ENCODE measurements at regions not wholly inside any gene's neighbourhood (a gene's known extent, or its start where the extent isn't known, plus 50 kb on each side); places are given as distances from the start of the nearest gene placed in this dataset.

GRCh38 chr15:94639701-94640100, 408.3 kb downstream of the MCTP2 start:
- H3K9me3 Mint-ChIP-seq (ENCODE audit: unreplicated experiment) = no peaks in the 10 kb centered on the region
- H3K36me3 Mint-ChIP-seq (ENCODE audit: insufficient read depth, unreplicated experiment) = no peaks in the 10 kb centered on the region
- no peak for TF ChIP-seq CTCF (IDR thresholded peaks at IDR 0.05; ENCODE audit: unreplicated experiment)
- ChIA-PET POLR2A (no interaction called here), CTCF (no interaction called here)
- H3K27me3 Mint-ChIP-seq (ENCODE audit: insufficient read depth, unreplicated experiment) = no peaks in the 10 kb centered on the region
- no peak overlapping the region for H3K27ac Mint-ChIP-seq (ENCODE audit: low read depth, unreplicated experiment)
- BruUV-seq (replicated peaks) = no TSS peak
- DNase-seq (ENCODE audit: unreplicated experiment) = no peak
- no peak overlapping the region for H3K4me3 Mint-ChIP-seq (ENCODE audit: unreplicated experiment)
- intact Hi-C loops (cut with micrococcal nuclease) = no loop called here
- H3K4me1 Mint-ChIP-seq (ENCODE audit: insufficient read depth, unreplicated experiment) = no peaks in the 10 kb centered on the region

- CTCF ChIA-PET = no interaction called here
- DNase-seq (ENCODE audit: unreplicated experiment) = no peak
- H3K4me3 Mint-ChIP-seq (ENCODE audit: unreplicated experiment) = no peak overlapping the region
- no peaks in the 10 kb centered on the region for H3K36me3 Mint-ChIP-seq (ENCODE audit: insufficient read depth, unreplicated experiment)
- no TSS peak for BruUV-seq (replicated peaks)
- intact Hi-C loops (cut with micrococcal nuclease) = no loop called here
- no peaks in the 10 kb centered on the region for H3K27me3 Mint-ChIP-seq (ENCODE audit: insufficient read depth, unreplicated experiment)
- H3K27ac Mint-ChIP-seq (ENCODE audit: low read depth, unreplicated experiment) = no peak overlapping the region
- H3K9me3 Mint-ChIP-seq (ENCODE audit: unreplicated experiment) = no peaks in the 10 kb centered on the region
- H3K4me1 Mint-ChIP-seq (ENCODE audit: insufficient read depth, unreplicated experiment) = no peaks in the 10 kb centered on the region
- no peak for TF ChIP-seq CTCF (IDR thresholded peaks at IDR 0.05; ENCODE audit: unreplicated experiment)
- POLR2A ChIA-PET = no interaction called here
Measured at GRCh38 chr15:94644433-94644832, 413.1 kb downstream of the MCTP2 start.

GRCh38 chr15:94653071-94653470, 421.7 kb downstream of the MCTP2 start:
- no peak overlapping the region for H3K4me3 Mint-ChIP-seq (ENCODE audit: unreplicated experiment)
- POLR2A ChIA-PET = no interaction called here
- DNase-seq (ENCODE audit: unreplicated experiment) = no peak
- TF ChIP-seq CTCF (IDR thresholded peaks at IDR 0.05; ENCODE audit: unreplicated experiment) = no peak
- intact Hi-C loops (cut with micrococcal nuclease) = no loop called here
- CTCF ChIA-PET = interaction anchor here (0.6 to 1.4 kb wide), 4 partner anchors 13 to 345 kb away, joined by 3 to 7 read pairs (median 4); no protein-coding TSS in a partner anchor
- no peaks in the 10 kb centered on the region for H3K9me3 Mint-ChIP-seq (ENCODE audit: unreplicated experiment)
- peaks cover 14% of the 10 kb centered on the region for H3K27me3 Mint-ChIP-seq (ENCODE audit: insufficient read depth, unreplicated experiment)
- H3K27ac Mint-ChIP-seq (ENCODE audit: low read depth, unreplicated experiment) = no peak overlapping the region
- BruUV-seq (replicated peaks) = no TSS peak
- no peaks in the 10 kb centered on the region for H3K4me1 Mint-ChIP-seq (ENCODE audit: insufficient read depth, unreplicated experiment)
- H3K36me3 Mint-ChIP-seq (ENCODE audit: insufficient read depth, unreplicated experiment) = no peaks in the 10 kb centered on the region

GRCh38 chr15:94655249-94655880, 424.0 kb downstream of the MCTP2 start:
- POLR2A ChIA-PET = no interaction called here
- Mint-ChIP-seq H3K27ac (ENCODE audit: low read depth, unreplicated experiment) (no peak overlapping the region), H3K27me3 (ENCODE audit: insufficient read depth, unreplicated experiment) (peaks cover 14% of the 10 kb centered on the region), H3K4me1 (ENCODE audit: insufficient read depth, unreplicated experiment) (no peaks in the 10 kb centered on the region), H3K4me3 (ENCODE audit: unreplicated experiment) (no peak overlapping the region), H3K9me3 (ENCODE audit: unreplicated experiment) (no peaks in the 10 kb centered on the region), H3K36me3 (ENCODE audit: insufficient read depth, unreplicated experiment) (no peaks in the 10 kb centered on the region)
- no peak for TF ChIP-seq CTCF (IDR thresholded peaks at IDR 0.05; ENCODE audit: unreplicated experiment)
- intact Hi-C loops (cut with micrococcal nuclease) = no loop called here
- no TSS peak for BruUV-seq (replicated peaks)
- no peak for DNase-seq (ENCODE audit: unreplicated experiment)
- CTCF ChIA-PET = no interaction called here

Measured in MCF 10A (cell line).